ENCODE measurements at regions not wholly inside any gene's neighbourhood (a gene's known extent, or its start where the extent isn't known, plus 50 kb on each side); places are given as distances from the start of the nearest gene placed in this dataset. TPM values are rescaled to one million over a fixed set of nuclear protein-coding genes. Genes with fewer than 3 reads are reported as not detected.
A peak's percentile ranks its signal among the peaks of the same experiment; 100 is the strongest.
"Not testable (repeated sequence)": the region's sequence is repeated elsewhere in the genome, so short reads cannot be mapped to it uniquely, and the experiment has no call there.

GRCh38 chrX:76509775-76510174, 82.3 kb downstream of the MAGEE1 start:
- no peak for DNase-seq

GRCh38 chrX:76517544-76517943, 90.0 kb downstream of the MAGEE1 start:
- DNase-seq: no peak

DNA sequence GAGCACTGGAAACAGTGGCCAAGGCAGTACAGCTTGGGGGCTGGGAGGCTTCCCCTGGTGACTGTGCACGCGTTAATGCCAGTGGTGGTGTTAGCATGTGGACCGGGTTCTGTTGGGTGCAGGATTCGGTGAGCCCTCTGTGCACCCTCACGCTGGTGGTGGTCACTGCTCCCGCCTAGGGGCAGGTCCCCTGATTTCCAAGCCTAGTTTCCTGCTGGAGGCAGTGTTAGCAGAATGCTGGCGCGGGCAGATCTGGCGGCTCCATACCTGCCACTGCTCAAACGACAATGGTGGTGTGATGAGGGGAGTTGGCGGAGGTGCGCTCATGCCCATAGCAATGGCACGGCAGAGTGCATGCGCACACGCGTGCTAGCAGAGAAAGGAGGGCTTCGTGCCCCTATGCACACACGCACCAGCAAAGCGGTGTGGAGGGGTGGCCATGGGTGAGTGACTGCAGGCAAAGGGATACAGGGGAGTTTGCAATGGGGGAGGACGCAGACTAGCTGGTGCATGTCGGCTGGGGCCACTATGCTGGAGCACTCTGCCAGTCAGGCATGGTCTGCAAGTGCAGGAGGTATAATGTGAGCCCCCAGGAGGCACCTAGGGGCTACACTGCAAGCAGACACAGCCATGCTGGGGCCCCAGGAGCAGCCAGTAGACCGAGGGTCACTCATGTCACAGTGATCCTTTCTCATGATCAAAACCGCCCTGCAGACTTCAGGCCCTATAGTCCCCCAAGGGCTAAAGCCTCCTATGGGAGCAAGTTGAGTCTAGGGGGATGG, 93.0 kb downstream of the MAGEE1 start:
- no peak for DNase-seq

GRCh38 chrX:76535675-76536074, 108.2 kb downstream of the MAGEE1 start:
- not testable (repeated sequence) for DNase-seq

DNA sequence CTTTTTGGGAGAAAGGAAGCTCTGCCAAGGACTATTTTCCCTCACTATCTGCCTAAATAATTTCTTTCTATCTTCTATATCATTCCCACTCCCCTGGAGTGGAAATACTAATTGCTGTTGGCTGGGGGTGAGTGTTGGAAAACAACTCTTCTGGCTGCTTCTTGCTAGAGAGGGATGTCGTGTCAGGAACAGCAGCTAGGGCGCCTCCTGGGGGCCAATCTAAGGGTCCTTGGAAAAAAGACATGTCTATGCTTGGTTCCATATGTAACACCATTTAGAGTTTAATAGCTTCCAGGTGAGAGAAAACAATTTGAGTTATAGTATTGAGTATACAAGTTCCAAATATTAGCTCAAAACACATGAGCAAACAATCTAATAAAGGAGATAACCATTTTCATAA, 111.3 kb downstream of the MAGEE1 start:
- no peak for DNase-seq

DNA sequence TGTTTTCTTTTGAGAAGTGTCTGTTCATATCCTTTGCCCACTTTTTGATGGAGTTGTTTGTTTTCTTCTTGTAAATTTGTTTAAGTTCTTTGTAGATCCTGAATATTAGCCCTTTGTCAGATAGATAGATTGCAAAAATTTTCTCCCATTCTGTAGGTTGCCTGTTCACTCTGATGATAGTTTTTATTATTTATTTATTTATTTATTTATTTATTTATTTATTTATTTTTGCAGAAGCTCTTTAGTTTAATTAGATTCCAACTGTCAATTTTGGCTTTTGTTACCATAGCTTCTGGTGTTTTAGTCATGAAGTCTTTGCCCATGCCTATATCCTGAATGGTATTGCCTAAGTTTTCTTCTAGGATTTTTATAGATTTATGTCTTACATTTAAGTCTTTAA, 115.9 kb downstream of the MAGEE1 start:
- not testable (repeated sequence) for DNase-seq

- DNase-seq: no peak
These were observed 122.5 kb downstream of the MAGEE1 start for GRCh38 chrX:76550016-76550415.

- no peak for DNase-seq
These were observed 127.8 kb downstream of the MAGEE1 start for GRCh38 chrX:76555269-76555668.

- peak; percentile 6 for DNase-seq
These were observed 128.3 kb downstream of the MAGEE1 start for GRCh38 chrX:76555816-76556215.

DNA sequence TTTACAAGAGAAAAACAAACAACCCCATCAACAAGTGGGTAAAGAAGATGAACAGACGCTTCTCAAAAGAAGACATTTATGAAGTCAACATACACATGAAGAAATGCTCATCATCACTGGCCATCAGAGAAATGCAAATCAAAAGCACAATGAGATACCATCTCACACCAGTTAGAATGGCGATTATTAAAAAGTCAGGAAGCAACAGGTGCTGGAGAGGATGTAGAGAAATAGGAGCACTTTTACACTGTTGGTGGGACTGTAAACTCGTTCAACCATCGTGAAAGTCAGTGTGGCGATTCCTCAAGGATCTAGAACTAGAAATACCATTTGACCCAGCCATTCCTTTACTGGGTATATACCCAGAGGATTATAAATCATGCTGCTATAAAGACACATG, 137.3 kb downstream of the MAGEE1 start:
- DNase-seq: not testable (repeated sequence)

DNA sequence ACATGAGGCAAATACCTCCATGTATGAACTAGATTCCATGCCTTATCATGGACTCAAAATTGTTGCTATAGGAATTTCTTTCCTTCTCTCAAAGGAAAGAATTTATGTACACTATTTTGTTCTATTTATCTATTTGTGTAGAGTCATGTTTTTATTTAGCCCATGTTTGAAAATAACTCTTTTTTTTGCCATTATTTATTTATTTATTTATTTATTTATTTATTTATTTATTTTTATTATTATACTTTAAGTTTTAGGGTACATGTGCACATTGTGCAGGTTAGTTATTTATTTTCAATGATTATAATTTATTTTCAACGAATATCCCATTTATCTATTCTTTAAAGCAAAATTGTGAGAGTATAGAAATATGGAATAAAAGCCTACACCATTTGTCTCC, 177.9 kb downstream of the MAGEE1 start:
- no peak for DNase-seq

- DNase-seq: no peak
These were observed 189.5 kb downstream of the MAGEE1 start for GRCh38 chrX:76617020-76617419.

GRCh38 chrX:76643590-76643989, 216.1 kb downstream of the MAGEE1 start:
- no peak for DNase-seq

DNA sequence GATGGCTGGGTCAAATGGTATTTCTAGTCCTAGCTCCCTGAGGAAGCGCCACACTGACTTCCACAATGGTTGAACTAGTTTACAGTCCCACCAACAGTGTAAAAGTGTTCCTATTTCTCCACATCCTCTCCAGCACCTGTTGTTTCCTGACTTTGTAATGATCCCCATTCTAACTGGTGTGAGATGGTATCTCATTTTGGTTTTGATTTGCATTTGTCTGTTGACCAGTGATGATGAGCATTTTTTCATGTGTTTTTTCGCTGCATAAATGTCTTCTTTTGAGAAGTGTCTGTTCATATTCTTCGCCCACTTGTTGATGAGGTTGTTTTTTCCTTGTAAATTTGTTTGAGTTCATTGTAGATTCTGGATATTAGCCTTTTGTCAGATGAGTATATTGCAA, 223.9 kb downstream of the MAGEE1 start:
- not testable (repeated sequence) for DNase-seq

GRCh38 chrX:76657499-76657898, 230.0 kb downstream of the MAGEE1 start:
- DNase-seq: no peak

Small RNA genes lying in the stretch of these regions (small RNA-seq; reads per million reads assigned to genes)
- gene RNA5SP508 (ENCODE audit: low replicate concordance): not detected

Measured in tongue (tissue), 2 donors.